Endothelial cell of umbilical vein (primary cell): ENCODE measurements at regions not wholly inside any gene's neighbourhood (a gene's known extent, or its start where the extent isn't known, plus 50 kb on each side); places are given as distances from the start of the nearest gene placed in this dataset.

ENCODE experiments used
- BruUV-seq: library from RNA; stranded (reverse); fragments of 400-500 nt; replicated peaks from 2 replicates; lab custom pipeline; 2021; lab: Mats Ljungman, UMichigan
- CTCF ChIA-PET: fragments of 300-600, 350-600 bp; sonication (Branson Sonifier 250); formaldehyde crosslinking; loops from one replicate; lab custom pipeline; 2021; ENCODE audit warnings: antibody characterized with exemption, inconsistent platforms; lab: Charles Lee
- POLR2A ChIA-PET: fragments of 300-600, 350-600 bp; sonication (Branson Sonifier 250); formaldehyde crosslinking; loops from one replicate; lab custom pipeline; 2021; ENCODE audit warnings: antibody characterized with exemption, inconsistent platforms; lab: Charles Lee
- DNase-seq: peaks from one replicate; pipeline ENCODE4 v3.0.0-alpha.2; 2011; ENCODE audit warnings: low read depth, low spot score
- FAIRE-seq: peaks from 2 replicates; lab custom pipeline; 2011; peaks lifted over from hg19 to GRCh38; lab: Jason Lieb, UNC
- H2AFZ ChIP-seq: 2 replicates; pipeline ENCODE4 v1.6.0; 2012; ENCODE audit warnings: low read depth, low read length, control low read depth, inconsistent platforms
- H3K27ac ChIP-seq: 2 replicates; pipeline ENCODE4 v1.5.1; 2011; ENCODE audit warnings: low read depth, mild to moderate bottlenecking, control low read depth, low read length, moderate library complexity; ENCODE audit not compliant: insufficient read depth
- H3K27me3 ChIP-seq, 2 experiments: 2 replicates each; pipeline versions ENCODE4 v1.6.0 to v1.6.1; 2011; ENCODE audit warnings: low read length in 2 of 2, mixed read lengths in 1 of 2; ENCODE audit not compliant: control insufficient read depth in 2 of 2, insufficient read depth in 2 of 2
- H3K36me3 ChIP-seq, 2 experiments: 2 replicates in 1 of 2; 3 replicates in 1 of 2; pipeline ENCODE4 v1.5.1; 2011; ENCODE audit warnings: low read length in 2 of 2, mild to moderate bottlenecking in 1 of 2, moderate library complexity in 1 of 2; ENCODE audit not compliant: control insufficient read depth in 2 of 2, insufficient read depth in 2 of 2; ENCODE audit errors: extremely low read depth in 1 of 2
- H3K4me1 ChIP-seq: 3 replicates; pipeline ENCODE4 v1.5.1; 2011; ENCODE audit warnings: mild to moderate bottlenecking, low read length; ENCODE audit not compliant: control insufficient read depth, insufficient read depth; ENCODE audit errors: extremely low read depth
- H3K4me2 ChIP-seq: 2 replicates; pipeline ENCODE4 v1.6.1; 2011; ENCODE audit warnings: low read length, control low read depth, mixed read lengths; ENCODE audit not compliant: insufficient read depth
- H3K4me3 ChIP-seq, 3 experiments: fragments of 200-600 bp in 1 of 3; sonication (generic), shearing (Covaris generic) in 1 of 3; replicated peaks in 1 of 3; 2 replicates each; pipeline ENCODE4 v1.5.1; 2011 to 2016; ENCODE audit warnings: control low read depth in 3 of 3, low read length in 3 of 3, mild to moderate bottlenecking in 2 of 3, inconsistent platforms in 1 of 3, low read depth in 1 of 3, moderate library complexity in 1 of 3; ENCODE audit not compliant: insufficient read depth in 1 of 3
- H3K79me2 ChIP-seq: 2 replicates; pipeline ENCODE4 v1.6.0; 2012; ENCODE audit warnings: low read length, inconsistent platforms; ENCODE audit not compliant: control insufficient read depth, insufficient read depth
- H3K9ac ChIP-seq: replicated peaks from 2 replicates; pipeline ENCODE3; 2011; ENCODE audit warnings: low read length, control low read depth; ENCODE audit not compliant: insufficient read depth; ENCODE audit errors: extremely low read depth
- H3K9me1 ChIP-seq: replicated peaks from 3 replicates; pipeline ENCODE4 v1.6.0; 2011; ENCODE audit warnings: mild to moderate bottlenecking, low read length; ENCODE audit not compliant: control insufficient read depth, insufficient read depth; ENCODE audit errors: extremely low read depth
- H3K9me3 ChIP-seq: replicated peaks from 2 replicates; pipeline ENCODE4 v1.5.1; 2012; ENCODE audit warnings: low read length, inconsistent platforms; ENCODE audit not compliant: control insufficient read depth, insufficient read depth
- H4K20me1 ChIP-seq: replicated peaks from 2 replicates; pipeline ENCODE3; 2011; ENCODE audit warnings: mild to moderate bottlenecking, low read length; ENCODE audit not compliant: control insufficient read depth, insufficient read depth; ENCODE audit errors: extremely low read depth
- CTCF ChIP-seq, 2 donors: IDR thresholded peaks; 1 replicate in 1 of 2; 2 replicates in 1 of 2; pipeline ENCODE4 v1.5.1; 2011; ENCODE audit warnings: low read length in 2 of 2, mild to moderate bottlenecking in 2 of 2, moderate library complexity in 2 of 2, control low read depth in 1 of 2, inconsistent platforms in 1 of 2, low read depth in 1 of 2; ENCODE audit not compliant: insufficient read depth in 1 of 2; ENCODE audit errors: extremely low read depth in 1 of 2
- EZH2 ChIP-seq: IDR thresholded peaks from 2 replicates; pipeline ENCODE4 v1.6.1; 2012; ENCODE audit warnings: borderline replicate concordance, low read depth, mild to moderate bottlenecking, moderate library complexity, low read length, inconsistent platforms; ENCODE audit not compliant: severe bottlenecking
- FOS ChIP-seq: IDR thresholded peaks from 2 replicates; pipeline ENCODE4 v1.6.1; 2011; ENCODE audit warnings: mild to moderate bottlenecking, low read length, moderate library complexity, borderline replicate concordance; ENCODE audit not compliant: insufficient read depth
- GATA2 ChIP-seq: IDR thresholded peaks from 2 replicates; pipeline ENCODE4 v1.7.0; 2011; ENCODE audit warnings: low read depth, mild to moderate bottlenecking, moderate library complexity, mixed read lengths, low read length; ENCODE audit not compliant: insufficient read length, insufficient read depth
- JUN ChIP-seq: IDR thresholded peaks from 2 replicates; pipeline ENCODE4 v1.6.1; 2011; ENCODE audit warnings: borderline replicate concordance, low read depth; ENCODE audit not compliant: insufficient read length, insufficient read depth
- MYC ChIP-seq: IDR thresholded peaks from one replicate; pipeline ENCODE4 v1.6.1; 2011; ENCODE audit warnings: mild to moderate bottlenecking, low read depth, low read length
- POLR2A ChIP-seq: IDR thresholded peaks from 2 replicates; pipeline ENCODE4 v1.6.1; 2012; ENCODE audit warnings: low read depth, mild to moderate bottlenecking, control low read depth, low read length
- POLR2AphosphoS5 ChIP-seq: IDR thresholded peaks from 2 replicates; pipeline ENCODE4 v1.6.1; 2012; ENCODE audit warnings: low read depth, mild to moderate bottlenecking, control low read depth, low read length, moderate library complexity; ENCODE audit not compliant: insufficient read depth
- dilution Hi-C: fragments of 300-500 bp; cut with MboI; formaldehyde crosslinking; loops from one replicate; pipeline ENCODE4 v1.15.0; 2019; ENCODE audit warnings: low sequenced_read_pairs; ENCODE audit not compliant: extremely low pct_ligation_motif_present
- intact Hi-C: fragments of 100-400 bp; cut with micrococcal nuclease; formaldehyde crosslinking; loops from one replicate; pipeline ENCODE4 v1.10.0; 2022
- TF ChIP-seq, protein P1 (sequence below): IDR thresholded peaks from 2 replicates; pipeline ENCODE4 v1.6.1; 2011; ENCODE audit not compliant: insufficient read depth, insufficient read length

- DNase-seq (no peak), FAIRE-seq (no peak)
- intact Hi-C loops (no loop called here), dilution Hi-C loops (no loop called here)
- Histone ChIP-seq H4K20me1 (no peaks in the 10 kb centered on the region), H3K79me2 (no peaks in the 10 kb centered on the region), H3K4me1 (no peaks in the 10 kb centered on the region), H3K9ac (no peak overlapping the region), H2AFZ (no peak overlapping the region), H3K4me3 (no peak overlapping the region), H3K9me1 (no peaks in the 10 kb centered on the region), H3K4me2 (no peak overlapping the region), H3K27me3 (no peaks in the 10 kb centered on the region), H3K9me3 (no peaks in the 10 kb centered on the region), H3K36me3 (no peaks in the 10 kb centered on the region), H3K27ac (no peak overlapping the region)
- ChIA-PET CTCF (no interaction called here), POLR2A (no interaction called here)
- BruUV-seq: no TSS peak
- TF ChIP-seq POLR2A (no peak), MYC (no peak), CTCF (IDR thresholded peaks at IDR 0.05; ENCODE audit: extremely low read depth in 1 of 2, insufficient read depth in 1 of 2, low read depth in 1 of 2, low read length in 2 of 2) (no peak), POLR2AphosphoS5 (no peak), EZH2 (no peak), GATA2 (no peak), JUN (no peak), FOS (no peak)
- TF ChIP-seq, protein P1, sequence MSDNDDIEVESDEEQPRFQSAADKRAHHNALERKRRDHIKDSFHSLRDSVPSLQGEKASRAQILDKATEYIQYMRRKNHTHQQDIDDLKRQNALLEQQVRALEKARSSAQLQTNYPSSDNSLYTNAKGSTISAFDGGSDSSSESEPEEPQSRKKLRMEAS: no peak
These were observed 85.5 kb upstream of the GPC1 start for GRCh38 chr2:240350006-240350355.
